Osteocyte (in vitro differentiated cells): ENCODE measurements at regions not wholly inside any gene's neighbourhood (a gene's known extent, or its start where the extent isn't known, plus 50 kb on each side); places are given as distances from the start of the nearest gene placed in this dataset.

ENCODE experiments used
- DNase-seq: peaks from one replicate; pipeline ENCODE4 v3.0.0; 2021; ENCODE audit warnings: mixed read lengths; ENCODE audit not compliant: unreplicated experiment; ENCODE audit errors: extremely low spot score
- H3K27ac Mint-ChIP-seq: one replicate; pipeline ENCODE4 v1.8.0; 2021; ENCODE audit warnings: mild to moderate bottlenecking, mixed read lengths; ENCODE audit not compliant: unreplicated experiment
- H3K27me3 Mint-ChIP-seq: one replicate; pipeline ENCODE4 v1.8.0; 2021; ENCODE audit warnings: mixed read lengths; ENCODE audit not compliant: unreplicated experiment
- H3K36me3 Mint-ChIP-seq: one replicate; pipeline ENCODE4 v1.8.0; 2021; ENCODE audit warnings: mixed read lengths; ENCODE audit not compliant: unreplicated experiment
- H3K4me1 Mint-ChIP-seq: one replicate; pipeline ENCODE4 v1.8.0; 2021; ENCODE audit warnings: mixed read lengths; ENCODE audit not compliant: unreplicated experiment
- H3K4me3 Mint-ChIP-seq: one replicate; pipeline ENCODE4 v1.8.0; 2021; ENCODE audit warnings: mild to moderate bottlenecking, moderate library complexity, mixed read lengths; ENCODE audit not compliant: unreplicated experiment
- H3K9me3 Mint-ChIP-seq: one replicate; pipeline ENCODE4 v1.8.0; 2021; ENCODE audit warnings: mixed read lengths; ENCODE audit not compliant: unreplicated experiment
- CTCF ChIP-seq: fragments of 200-600 bp; sonication (generic); IDR thresholded peaks from 2 replicates; pipeline ENCODE4 v1.5.0; 2021; ENCODE audit warnings: antibody characterized with exemption, mild to moderate bottlenecking, moderate library complexity

- no peaks in the 10 kb centered on the region for H3K36me3 Mint-ChIP-seq
- H3K27ac Mint-ChIP-seq: no peak overlapping the region
- H3K9me3 Mint-ChIP-seq: no peaks in the 10 kb centered on the region
- H3K27me3 Mint-ChIP-seq: peaks cover 3% of the 10 kb centered on the region
- H3K4me3 Mint-ChIP-seq: no peak overlapping the region
- TF ChIP-seq CTCF: no peak
- DNase-seq: no peak
- H3K4me1 Mint-ChIP-seq: no peaks in the 10 kb centered on the region
These were observed 163.5 kb downstream of the MBL2 start for GRCh38 chr10:52609071-52609470.

GRCh38 chr10:52609626-52610240 is 162.9 kb downstream of the MBL2 start:
- no peak overlapping the region for H3K27ac Mint-ChIP-seq
- no peaks in the 10 kb centered on the region for H3K36me3 Mint-ChIP-seq
- H3K4me3 Mint-ChIP-seq: no peak overlapping the region
- H3K4me1 Mint-ChIP-seq: no peaks in the 10 kb centered on the region
- no peak for DNase-seq
- no peak for TF ChIP-seq CTCF
- H3K27me3 Mint-ChIP-seq: peaks cover 3% of the 10 kb centered on the region
- no peaks in the 10 kb centered on the region for H3K9me3 Mint-ChIP-seq

GRCh38 chr10:52615331-52615730 is 157.3 kb downstream of the MBL2 start:
- peaks cover 3% of the 10 kb centered on the region for H3K27me3 Mint-ChIP-seq
- H3K36me3 Mint-ChIP-seq: no peaks in the 10 kb centered on the region
- H3K27ac Mint-ChIP-seq: no peak overlapping the region
- no peak for TF ChIP-seq CTCF
- H3K4me1 Mint-ChIP-seq: no peaks in the 10 kb centered on the region
- DNase-seq: no peak
- no peak overlapping the region for H3K4me3 Mint-ChIP-seq
- H3K9me3 Mint-ChIP-seq: no peaks in the 10 kb centered on the region

- H3K27me3 Mint-ChIP-seq: peaks cover 3% of the 10 kb centered on the region
- no peak for DNase-seq
- H3K36me3 Mint-ChIP-seq: no peaks in the 10 kb centered on the region
- H3K4me3 Mint-ChIP-seq: no peak overlapping the region
- H3K4me1 Mint-ChIP-seq: no peaks in the 10 kb centered on the region
- H3K9me3 Mint-ChIP-seq: no peaks in the 10 kb centered on the region
- no peak for TF ChIP-seq CTCF
- no peak overlapping the region for H3K27ac Mint-ChIP-seq
These were observed 156.7 kb downstream of the MBL2 start for GRCh38 chr10:52615756-52616394.

- Mint-ChIP-seq H3K4me1 (peaks cover 4% of the 10 kb centered on the region), H3K4me3 (no peak overlapping the region)
These were observed 156.2 kb downstream of the MBL2 start for GRCh38 chr10:52616395-52616764.

More at GRCh38 chr10:52616395-52616764, 156.2 kb downstream of the MBL2 start:
- TF ChIP-seq CTCF: no peak
- no peak for DNase-seq
- no peaks in the 10 kb centered on the region for H3K9me3 Mint-ChIP-seq
- no peaks in the 10 kb centered on the region for H3K36me3 Mint-ChIP-seq
- H3K27ac Mint-ChIP-seq: no peak overlapping the region
- H3K27me3 Mint-ChIP-seq: peaks cover 3% of the 10 kb centered on the region
